VCaP (cell line): ENCODE measurements at regions not wholly inside any gene's neighbourhood (a gene's known extent, or its start where the extent isn't known, plus 50 kb on each side); places are given as distances from the start of the nearest gene placed in this dataset.

ENCODE experiments used
- H3K27ac ChIP-seq: fragments of 450-650 bp; 2 replicates; pipeline ENCODE4 v1.5.1; 2017
- CTCF ChIP-seq: fragments of 450-650 bp; conservative IDR thresholded peaks from 2 replicates; pipeline ENCODE4 v1.5.1; 2017; ENCODE audit warnings: mild to moderate bottlenecking, moderate library complexity

GRCh38 chrX:45876206-45876605, 669.0 kb downstream of the ZNF674 start:
- no peak for TF ChIP-seq CTCF

GRCh38 chrX:45873781-45874180, 671.4 kb downstream of the ZNF674 start:
- no peak overlapping the region for H3K27ac ChIP-seq
- no peak for TF ChIP-seq CTCF

More at GRCh38 chrX:45876206-45876605, 669.0 kb downstream of the ZNF674 start:
- no peak overlapping the region for H3K27ac ChIP-seq

DNA sequence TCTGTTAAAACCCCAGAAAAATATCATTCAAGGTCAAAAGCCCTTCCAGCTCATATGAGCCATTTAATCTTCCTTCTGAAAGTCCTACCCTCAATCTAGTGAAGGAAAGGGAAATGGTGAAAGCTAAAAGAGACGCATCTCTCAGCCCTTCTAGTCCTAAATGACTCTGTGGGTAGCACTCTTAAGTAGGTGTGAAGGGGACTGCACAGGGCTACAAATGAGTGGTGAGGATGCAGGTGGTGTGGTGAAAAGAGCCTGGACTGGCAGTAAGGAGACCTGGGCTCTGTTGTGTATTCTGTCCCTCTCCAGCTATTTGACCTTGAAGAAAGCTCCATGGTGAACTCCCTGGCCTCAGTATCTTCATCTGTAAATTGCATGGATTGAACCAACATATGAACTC, 671.8 kb upstream of the DIPK2B start:
- TF ChIP-seq CTCF = no peak
- H3K27ac ChIP-seq = no peak overlapping the region

- no peak overlapping the region for H3K27ac ChIP-seq
- TF ChIP-seq CTCF = no peak
Measured at GRCh38 chrX:45868425-45868824, 667.7 kb upstream of the DIPK2B start.

DNA sequence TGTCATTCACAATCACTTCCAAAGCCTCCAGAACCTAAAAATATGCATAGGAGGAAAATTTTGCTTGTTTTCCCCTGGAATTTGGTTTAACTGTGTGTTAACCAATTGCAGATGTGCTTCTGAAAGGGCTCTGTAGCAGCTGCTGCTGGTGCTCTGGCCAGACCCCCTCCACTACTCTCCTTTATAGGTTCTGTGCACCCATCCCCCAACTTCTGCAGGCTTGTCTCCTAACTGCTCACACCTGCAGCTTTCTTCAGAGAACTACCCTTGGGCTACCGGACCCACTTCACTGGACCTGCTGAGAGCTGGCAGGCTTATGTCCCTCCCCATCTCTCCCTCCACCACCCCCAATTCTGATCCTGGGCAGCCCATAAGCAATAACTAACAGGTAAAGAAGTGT, 662.1 kb upstream of the DIPK2B start:
- H3K27ac ChIP-seq = no peak overlapping the region
- no peak for TF ChIP-seq CTCF

DNA sequence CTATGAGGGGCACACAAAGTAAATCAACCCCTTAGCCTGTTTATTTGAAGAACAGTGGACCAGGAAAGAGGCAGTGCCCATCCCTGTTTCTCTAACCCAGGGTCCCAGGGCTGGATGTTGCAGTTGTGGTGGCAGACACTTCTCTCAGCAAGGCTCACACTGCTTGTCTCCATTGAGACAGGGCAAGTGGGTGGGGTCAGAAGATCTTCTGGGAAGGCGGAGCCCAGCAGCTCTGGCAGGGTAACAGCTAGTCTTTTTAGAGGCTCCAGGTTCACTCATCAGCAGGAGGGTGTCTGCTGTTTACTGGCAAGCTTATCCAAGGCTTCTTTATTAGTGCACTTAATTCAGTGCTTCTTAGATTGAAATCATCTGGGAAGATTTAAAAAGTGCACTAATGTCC, 659.8 kb upstream of the DIPK2B start:
- TF ChIP-seq CTCF = no peak
- no peak overlapping the region for H3K27ac ChIP-seq

DNA sequence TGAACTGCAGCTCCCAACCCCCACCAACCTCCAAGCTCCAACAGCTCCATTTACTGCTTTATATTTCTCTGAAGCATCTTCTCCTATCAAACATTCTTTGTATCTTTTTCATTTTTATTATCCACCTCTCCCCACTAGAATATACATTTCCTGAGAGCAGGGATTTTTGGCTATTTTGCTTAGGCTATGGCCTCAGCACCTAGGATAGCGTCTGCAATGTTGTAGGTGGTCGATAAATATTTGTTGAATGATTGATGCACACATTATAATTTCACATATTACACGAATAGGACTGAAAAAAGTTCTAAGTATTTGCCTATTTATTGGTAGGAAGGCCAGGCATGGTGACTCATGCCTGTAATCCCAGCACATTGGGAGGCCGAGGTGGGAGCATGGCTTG, 658.7 kb upstream of the DIPK2B start:
- no peak overlapping the region for H3K27ac ChIP-seq
- TF ChIP-seq CTCF = no peak

DNA sequence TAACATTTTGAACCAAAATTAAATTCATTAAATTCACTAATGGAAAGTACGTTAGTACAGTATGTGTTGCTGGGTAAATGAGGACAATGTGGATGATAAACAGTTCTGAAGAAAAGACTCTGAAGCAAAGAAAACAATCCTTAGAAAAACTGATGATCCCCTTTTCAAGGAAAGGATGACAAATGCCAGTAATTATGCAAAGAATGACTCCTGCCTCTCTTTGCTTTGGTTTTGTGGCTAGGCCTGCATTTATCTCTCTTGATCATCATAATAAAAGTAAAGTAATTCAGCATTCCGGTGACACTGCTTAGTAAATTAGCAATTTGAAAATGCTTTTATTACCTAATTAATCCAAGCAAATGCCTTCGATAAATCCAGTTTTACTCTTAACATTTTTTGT, 652.2 kb upstream of the DIPK2B start:
- no peak for TF ChIP-seq CTCF
- H3K27ac ChIP-seq = no peak overlapping the region
